Lower lobe of right lung (tissue), 2 donors: ENCODE measurements at regions not wholly inside any gene's neighbourhood (a gene's known extent, or its start where the extent isn't known, plus 50 kb on each side); places are given as distances from the start of the nearest gene placed in this dataset.

Experiments
- ATAC-seq, 2 donors: fragments of 200-7000 bp; cut with Tn5 transposase; one replicate each; pipeline ENCODE4 v1.9.1; 2020 to 2022; ENCODE audit warnings: mild to moderate bottlenecking in 2 of 2, moderate library complexity in 2 of 2
- DNase-seq: peaks from one replicate; pipeline ENCODE4 v3.0.0-alpha.2; 2020
- H3K27ac ChIP-seq: fragments of 200-600 bp; one replicate; pipeline ENCODE4 v1.8.0; 2022
- H3K27me3 ChIP-seq: fragments of 200-600 bp; one replicate; pipeline ENCODE4 v1.8.0; 2022; ENCODE audit warnings: low read depth
- H3K36me3 ChIP-seq: fragments of 200-600 bp; one replicate; pipeline ENCODE4 v1.8.0; 2022; ENCODE audit warnings: mild to moderate bottlenecking
- H3K4me1 ChIP-seq: fragments of 200-600 bp; one replicate; pipeline ENCODE4 v1.8.0; 2022
- H3K4me3 ChIP-seq: fragments of 200-600 bp; one replicate; pipeline ENCODE4 v1.8.0; 2022; ENCODE audit warnings: mild to moderate bottlenecking
- H3K9me3 ChIP-seq: fragments of 200-600 bp; one replicate; pipeline ENCODE4 v1.8.0; 2022
- CTCF ChIP-seq: fragments of 200-600 bp; IDR thresholded peaks from one replicate; pipeline ENCODE4 v1.8.0; 2022; ENCODE audit warnings: antibody characterized with exemption, mild to moderate bottlenecking
- intact Hi-C: fragments of 100-400 bp; cut with DNase I; formaldehyde crosslinking; loops from one replicate; pipeline ENCODE4 v1.11.0; 2022
- donor health status: DM: no; HTN: yes; CAD: no; lungs with severe emphysema.

GRCh38 chr2:183991968-183992367 lies 606.4 kb upstream of the ZNF804A start:
- no peak for ATAC-seq
- H3K27ac ChIP-seq, result no peak overlapping the region
- H3K9me3 ChIP-seq, result no peaks in the 10 kb centered on the region
- no peaks in the 10 kb centered on the region for H3K36me3 ChIP-seq
- no peak for TF ChIP-seq CTCF
- no peak for DNase-seq
- H3K4me1 ChIP-seq, result no peaks in the 10 kb centered on the region
- intact Hi-C loops, result no loop called here
- H3K27me3 ChIP-seq, result no peaks in the 10 kb centered on the region
- no peak overlapping the region for H3K4me3 ChIP-seq

GRCh38 chr2:183993052-183993451 lies 605.3 kb upstream of the ZNF804A start:
- intact Hi-C loops, result no loop called here
- no peak overlapping the region for H3K27ac ChIP-seq
- no peaks in the 10 kb centered on the region for H3K36me3 ChIP-seq
- ATAC-seq (peak in 1 of 2 donors; percentile 13), DNase-seq (no peak)
- no peaks in the 10 kb centered on the region for H3K9me3 ChIP-seq
- no peak for TF ChIP-seq CTCF
- no peaks in the 10 kb centered on the region for H3K4me1 ChIP-seq
- no peak overlapping the region for H3K4me3 ChIP-seq
- H3K27me3 ChIP-seq, result no peaks in the 10 kb centered on the region

- DNase-seq, result no peak
- Histone ChIP-seq H3K9me3 (no peaks in the 10 kb centered on the region), H3K4me3 (no peak overlapping the region), H3K27ac (no peak overlapping the region), H3K36me3 (no peaks in the 10 kb centered on the region), H3K4me1 (no peaks in the 10 kb centered on the region), H3K27me3 (no peaks in the 10 kb centered on the region)
- no peak for TF ChIP-seq CTCF
- ATAC-seq, result no peak
- intact Hi-C loops, result no loop called here
Observed at GRCh38 chr2:183995632-183996031, 602.7 kb upstream of the ZNF804A start.

GRCh38 chr2:183996825-183997793 lies 601.2 kb upstream of the ZNF804A start:
- ATAC-seq (no peak), DNase-seq (no peak)
- no peaks in the 10 kb centered on the region for H3K9me3 ChIP-seq
- no peak for TF ChIP-seq CTCF
- H3K27me3 ChIP-seq, result no peaks in the 10 kb centered on the region
- no peak overlapping the region for H3K27ac ChIP-seq
- no peaks in the 10 kb centered on the region for H3K4me1 ChIP-seq
- no peak overlapping the region for H3K4me3 ChIP-seq
- intact Hi-C loops, result no loop called here
- no peaks in the 10 kb centered on the region for H3K36me3 ChIP-seq

- DNase-seq, result no peak
- Histone ChIP-seq H3K9me3 (no peaks in the 10 kb centered on the region), H3K36me3 (no peaks in the 10 kb centered on the region), H3K4me3 (no peak overlapping the region), H3K4me1 (no peaks in the 10 kb centered on the region), H3K27ac (no peak overlapping the region), H3K27me3 (no peaks in the 10 kb centered on the region)
- intact Hi-C loops, result no loop called here
- ATAC-seq, result no peak
- no peak for TF ChIP-seq CTCF
Observed at GRCh38 chr2:183998041-183998796, 600.1 kb upstream of the ZNF804A start.
